ENCODE measurements at regions not wholly inside any gene's neighbourhood (a gene's known extent, or its start where the extent isn't known, plus 50 kb on each side); places are given as distances from the start of the nearest gene placed in this dataset.

DNA sequence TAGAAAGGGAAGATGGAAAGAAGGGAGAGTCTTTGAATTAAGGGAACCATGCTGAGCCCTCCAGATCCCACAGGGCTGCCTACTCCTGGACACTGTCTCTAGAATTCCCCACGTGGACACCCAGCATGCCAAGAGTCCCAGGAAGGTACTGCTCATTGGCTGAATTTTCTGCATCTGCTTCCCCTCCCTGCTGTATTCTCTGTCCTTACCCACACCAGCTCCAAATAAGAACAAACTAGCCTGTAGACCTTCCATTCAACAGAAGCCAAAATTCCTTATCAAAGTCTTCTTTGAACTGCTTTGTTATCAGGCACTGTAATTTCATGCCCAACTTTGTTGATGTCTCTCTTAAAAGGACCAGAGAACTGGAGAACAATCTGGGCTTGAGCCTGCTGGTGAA, 305.9 kb upstream of the ARGLU1 start:
- DNase-seq (ENCODE audit: low read depth), result no peak

DNA sequence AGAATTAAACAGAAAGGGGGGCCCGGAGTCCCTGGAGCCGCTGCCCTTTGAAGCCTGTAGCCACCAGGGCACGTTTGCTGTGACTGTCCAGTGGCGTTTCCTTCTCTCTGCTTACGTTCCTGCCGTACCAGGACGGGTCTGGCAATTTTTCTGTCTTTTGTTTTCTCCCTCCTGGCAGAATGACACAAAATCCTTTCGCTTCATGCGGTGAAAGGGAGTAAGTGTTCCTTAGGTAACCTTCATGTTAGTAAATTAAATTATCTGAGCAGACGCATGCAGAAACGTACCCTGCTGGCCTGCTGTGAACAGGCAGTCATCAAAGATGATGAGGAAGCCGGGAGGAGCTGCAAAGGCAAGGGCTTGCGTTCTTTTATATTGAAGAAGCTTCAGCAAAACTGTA, 299.3 kb upstream of the ARGLU1 start:
- no peak for DNase-seq (ENCODE audit: low read depth)

GRCh38 chr13:106865716-106866440, 297.9 kb upstream of the ARGLU1 start:
- DNase-seq (ENCODE audit: low read depth), result no peak

DNA sequence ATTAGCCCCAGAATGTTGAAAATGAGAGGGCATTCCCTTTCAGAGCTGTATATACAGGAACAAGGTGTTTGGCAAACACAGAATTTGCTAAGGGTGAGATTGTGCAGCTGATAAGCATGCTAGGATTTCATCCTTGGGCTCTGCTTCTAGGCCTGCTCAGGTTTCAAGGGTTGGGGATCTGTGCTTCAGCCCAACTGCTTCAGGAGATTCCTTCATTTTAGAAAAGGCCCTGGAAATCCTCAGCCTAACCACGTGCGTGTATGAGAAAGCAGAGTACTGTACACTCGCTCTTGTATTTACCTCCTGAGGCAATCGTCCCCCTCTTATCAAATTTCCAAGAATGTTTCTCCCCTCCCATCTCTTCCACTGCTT, 291.6 kb upstream of the ARGLU1 start:
- DNase-seq (ENCODE audit: low read depth), result no peak

DNA sequence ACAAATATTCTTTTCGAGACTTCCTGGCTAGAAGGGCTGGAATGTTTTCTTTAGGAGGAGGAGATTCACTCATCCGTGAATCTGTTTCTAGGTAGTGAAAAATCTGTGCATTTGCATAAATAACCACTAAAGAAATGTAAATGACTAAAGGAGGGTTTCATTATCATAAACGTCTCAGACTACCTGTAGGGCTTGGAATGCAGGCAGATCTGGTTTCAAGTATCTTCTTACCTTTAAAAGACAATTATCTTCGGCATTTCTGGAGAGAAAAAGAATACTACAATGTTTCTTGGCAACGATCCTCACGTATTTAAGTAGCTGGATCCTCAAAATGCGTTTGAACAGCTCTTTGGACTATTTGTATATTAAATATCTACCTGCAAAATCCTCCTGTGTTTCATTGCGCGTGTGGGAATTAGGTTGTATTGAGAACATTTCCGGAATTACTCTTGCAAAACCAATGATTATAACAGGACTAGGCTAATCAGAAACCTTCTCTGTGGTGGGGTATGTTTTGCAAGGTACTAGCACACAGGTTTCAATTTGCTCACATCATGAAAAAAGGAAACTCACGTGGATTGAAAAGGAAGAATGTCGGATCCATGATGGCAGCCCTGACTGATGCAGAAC, 291.1 kb upstream of the ARGLU1 start:
- no peak for DNase-seq (ENCODE audit: low read depth)

GRCh38 chr13:106852436-106852835, 284.5 kb upstream of the ARGLU1 start:
- DNase-seq (ENCODE audit: low read depth), result no peak

DNA sequence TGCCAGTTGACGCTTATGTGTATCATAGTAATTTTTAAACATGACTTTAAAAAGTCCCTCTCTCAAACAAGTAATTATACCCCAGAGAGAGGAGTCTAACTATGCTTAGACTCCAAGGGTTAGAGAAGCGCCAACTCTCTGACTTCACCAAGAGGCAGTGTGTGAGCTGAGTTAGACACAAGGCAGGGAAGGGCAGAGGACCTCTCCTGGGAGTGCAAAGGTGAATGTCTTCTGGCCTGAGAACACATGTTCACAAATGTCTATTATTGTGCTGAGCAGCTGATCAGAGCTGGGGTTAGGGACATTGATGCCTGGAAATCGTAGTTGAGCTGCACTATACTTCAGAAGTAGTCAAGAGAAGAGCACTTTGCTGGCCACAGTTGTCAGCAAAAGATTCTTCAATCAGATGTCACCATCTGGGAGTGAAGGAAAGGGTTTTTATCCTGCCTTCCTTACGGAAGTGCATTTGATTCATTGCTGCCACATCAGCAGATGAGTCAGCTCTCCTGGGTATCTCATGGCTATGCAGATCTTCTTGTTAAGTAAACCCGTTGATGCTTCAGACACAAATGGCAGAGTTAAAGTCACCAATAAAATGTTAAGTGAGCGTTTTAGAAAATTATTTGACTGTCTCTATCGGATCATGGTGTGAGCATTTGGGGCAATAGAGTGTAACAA, 283.2 kb upstream of the ARGLU1 start:
- no peak for DNase-seq (ENCODE audit: low read depth)

DNA sequence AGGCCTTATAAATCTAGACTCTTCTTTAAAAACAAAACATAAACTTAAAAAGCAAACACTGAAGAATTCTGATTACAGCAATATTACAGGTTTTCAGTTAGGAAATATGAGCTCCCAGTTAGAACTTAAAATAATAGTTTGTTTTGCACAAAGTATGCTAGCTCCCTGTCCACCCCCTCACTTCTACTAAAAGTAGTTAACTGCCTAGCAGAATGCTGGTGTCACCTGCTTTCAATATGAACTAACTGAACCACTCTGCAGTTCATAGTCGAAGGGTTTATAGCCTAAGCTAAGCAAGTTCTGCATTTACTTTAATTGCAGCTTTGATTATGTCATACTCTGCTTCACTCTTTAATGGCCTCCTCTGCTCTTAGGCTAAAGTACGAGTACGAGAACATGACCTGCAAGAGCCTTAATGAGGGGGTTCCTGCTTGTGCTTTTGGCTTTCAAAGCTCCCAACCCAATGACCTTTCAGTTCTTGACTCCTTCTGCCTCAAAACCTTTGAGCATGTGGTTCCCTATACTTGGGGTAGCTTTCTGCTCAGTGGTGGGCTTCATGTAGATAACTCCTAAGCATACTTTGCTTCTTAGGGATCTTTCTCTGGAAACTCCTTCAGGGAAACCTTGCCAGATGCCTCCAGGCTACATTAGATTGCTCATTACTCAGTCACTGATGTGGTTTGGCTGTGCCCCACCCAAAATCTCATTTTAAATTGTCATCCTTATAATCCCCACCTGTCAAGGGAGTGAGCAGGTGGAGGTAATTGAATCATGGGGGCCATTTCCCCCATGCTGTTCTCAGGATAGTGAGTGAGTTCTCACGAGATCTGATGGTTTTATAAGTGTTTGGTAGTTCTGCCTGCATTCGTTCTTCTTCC, 278.9 kb upstream of the ARGLU1 start:
- no peak for DNase-seq (ENCODE audit: low read depth)

GRCh38 chr13:106836186-106836802, 268.4 kb upstream of the ARGLU1 start:
- no peak for DNase-seq (ENCODE audit: low read depth)

DNA sequence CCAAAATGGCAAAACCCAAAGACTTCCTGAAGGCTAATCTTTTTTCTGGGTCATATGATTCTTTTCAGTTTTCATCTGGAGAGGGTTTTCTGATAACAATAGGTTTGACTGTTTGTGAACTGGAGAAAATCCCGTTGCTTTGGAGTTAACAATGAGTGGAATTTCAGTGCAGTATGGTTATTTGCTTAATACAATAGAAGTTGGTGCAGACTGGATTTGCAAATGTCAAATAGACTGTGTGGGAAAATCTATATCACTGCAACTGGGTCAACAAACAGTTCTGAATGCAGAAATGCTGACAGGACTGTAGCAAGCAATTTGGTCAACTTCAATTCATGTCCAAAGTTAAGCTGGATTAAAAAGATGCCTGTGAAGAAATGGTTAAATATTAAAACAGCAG, 267.5 kb upstream of the ARGLU1 start:
- no peak for DNase-seq (ENCODE audit: low read depth)

DNA sequence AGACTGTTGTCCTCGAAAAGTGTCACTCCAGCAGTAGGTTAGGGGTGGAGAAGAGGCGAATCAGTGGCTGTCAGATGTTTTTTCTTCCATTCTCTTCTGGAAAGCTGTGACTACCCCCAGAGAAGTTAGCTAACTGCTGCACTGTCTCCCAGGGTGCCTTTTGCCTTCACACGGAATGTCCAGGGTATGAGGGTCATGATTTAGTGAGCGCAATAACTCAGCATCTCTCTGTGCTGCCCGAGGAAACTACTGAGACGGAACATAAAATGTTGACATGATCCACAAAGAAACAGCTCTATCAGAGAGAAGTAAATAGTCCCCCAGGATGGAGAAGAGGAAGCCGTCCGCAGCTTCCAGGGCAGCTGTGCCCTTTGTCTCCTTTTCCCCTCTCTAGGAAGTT, 254.0 kb upstream of the ARGLU1 start:
- no peak for DNase-seq (ENCODE audit: low read depth)

DNA sequence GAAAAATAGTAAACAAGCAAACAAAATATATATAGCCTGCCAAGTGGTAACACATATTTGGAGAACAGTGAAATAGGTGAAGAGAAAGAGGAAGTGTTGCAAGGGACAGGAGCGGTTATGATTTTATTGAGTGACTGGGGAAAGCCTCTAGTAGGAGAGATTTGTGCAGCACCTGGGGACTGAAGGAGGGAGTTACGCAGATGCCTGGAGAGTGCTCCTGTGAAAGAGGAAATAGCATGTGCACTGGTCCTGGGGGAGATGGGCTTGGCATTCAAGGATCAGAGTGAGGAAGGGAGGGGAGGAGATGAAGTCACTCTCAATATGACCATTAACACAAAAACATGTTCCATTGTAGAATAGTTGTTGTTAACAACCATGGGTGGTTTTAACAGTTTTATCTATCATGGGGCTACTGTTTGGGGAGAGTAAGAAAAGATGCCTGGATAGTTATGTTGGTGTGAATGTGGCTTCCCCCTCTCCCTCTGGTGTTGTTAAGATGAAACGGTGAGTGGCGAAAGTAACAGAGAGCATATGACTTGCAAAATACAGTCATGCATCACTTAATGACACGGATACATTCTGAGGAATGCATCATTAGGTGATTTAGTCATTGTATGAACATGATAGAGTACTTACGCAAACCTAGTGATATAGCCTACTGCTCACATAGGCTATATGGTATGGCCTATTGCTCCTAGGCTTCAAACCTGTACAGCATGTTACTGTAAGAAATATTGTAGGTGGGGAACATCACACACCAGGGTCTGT, 251.7 kb upstream of the ARGLU1 start:
- no peak for DNase-seq (ENCODE audit: low read depth)

GRCh38 chr13:106818971-106819370, 251.0 kb upstream of the ARGLU1 start:
- no peak for DNase-seq (ENCODE audit: low read depth)

DNA sequence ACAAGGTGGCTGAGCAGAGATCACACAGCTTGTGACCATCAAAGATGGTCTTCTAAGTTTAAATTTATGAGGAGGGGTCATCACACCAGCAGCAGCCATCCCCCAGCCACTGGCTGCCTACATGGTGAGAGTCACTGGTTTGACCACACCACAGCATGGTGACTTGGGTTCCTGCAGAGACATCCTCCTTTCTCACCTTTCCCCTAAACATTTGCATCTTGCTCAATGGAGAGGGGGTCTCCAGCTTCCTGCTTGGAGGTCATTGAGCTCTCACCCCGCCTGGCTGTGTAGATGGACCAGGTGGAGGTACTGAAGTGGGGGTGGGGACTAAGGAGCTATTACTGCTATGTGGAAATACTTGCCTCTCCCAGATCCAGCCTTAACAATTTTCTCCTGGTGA, 247.6 kb upstream of the ARGLU1 start:
- no peak for DNase-seq (ENCODE audit: low read depth)

DNA sequence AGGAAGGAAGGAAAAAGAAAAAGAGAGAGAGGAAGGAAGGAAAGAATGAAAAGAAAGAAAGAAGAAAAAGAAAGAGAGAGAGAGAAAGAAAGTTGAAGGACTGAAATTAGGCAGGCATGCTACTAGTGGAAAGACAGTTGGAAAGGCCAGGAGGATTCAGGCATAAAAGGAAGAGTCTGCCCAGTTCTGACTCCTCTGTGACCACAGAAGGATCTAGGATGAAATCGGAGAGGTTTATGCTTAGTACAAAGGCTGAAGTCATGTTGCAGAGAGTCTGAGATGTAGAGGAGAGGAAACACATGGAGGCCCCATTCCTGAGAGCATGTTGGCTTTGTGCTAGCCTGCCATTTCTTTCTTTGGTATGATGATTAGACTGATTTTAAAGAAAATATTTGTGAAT, 246.5 kb upstream of the ARGLU1 start:
- DNase-seq (ENCODE audit: low read depth), result no peak

DNA sequence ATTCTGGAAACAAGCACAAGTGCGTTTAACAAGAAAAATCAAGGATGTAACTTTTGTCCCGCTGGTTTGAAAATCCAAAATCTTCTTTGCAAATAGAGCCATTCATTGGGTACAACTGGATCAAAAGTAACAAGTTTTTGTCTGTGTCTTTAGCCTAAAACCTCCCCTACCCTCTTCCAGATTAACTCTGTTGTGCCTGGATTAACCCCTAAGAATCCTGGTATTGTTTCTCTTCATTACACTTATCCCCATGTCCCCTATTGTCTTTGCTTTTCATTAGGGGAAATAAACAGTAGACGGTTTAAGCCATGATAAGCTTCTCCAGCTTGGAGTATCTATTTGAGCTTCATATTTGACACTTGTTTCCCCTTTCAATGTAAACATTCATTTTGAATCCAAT, 242.1 kb upstream of the ARGLU1 start:
- DNase-seq (ENCODE audit: low read depth), result no peak

- DNase-seq (ENCODE audit: low read depth), result no peak
These were observed 237.1 kb upstream of the ARGLU1 start for GRCh38 chr13:106804991-106805390.

- DNase-seq (ENCODE audit: low read depth), result no peak
These were observed 235.0 kb upstream of the ARGLU1 start for GRCh38 chr13:106802917-106803316.

DNA sequence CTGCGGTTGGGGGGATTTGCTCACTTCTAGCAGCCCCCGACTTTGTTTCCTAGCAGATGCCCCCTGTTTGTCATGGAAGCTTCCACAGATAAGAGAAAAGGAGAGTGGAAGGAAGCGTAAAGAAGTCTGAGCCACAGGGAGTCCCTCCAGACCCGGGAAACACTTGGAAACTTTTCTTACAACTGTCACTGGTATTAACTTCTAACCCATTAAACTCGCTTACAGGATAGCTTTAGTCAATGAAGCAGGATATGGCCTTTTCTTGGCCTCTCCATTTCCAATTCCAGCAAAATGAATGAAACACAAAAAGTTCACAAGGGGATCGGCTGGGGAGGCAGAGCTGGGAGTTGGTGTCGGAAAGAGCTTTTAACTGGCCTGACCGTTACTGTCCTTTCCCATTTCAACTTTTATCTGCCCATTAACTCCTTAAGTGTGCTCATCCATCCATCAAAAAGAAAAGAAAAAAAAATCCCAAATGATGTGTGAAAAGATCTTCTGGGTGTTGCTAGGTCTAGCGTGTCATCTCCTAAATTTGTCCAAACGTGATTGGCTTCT, 231.9 kb upstream of the ARGLU1 start:
- DNase-seq (ENCODE audit: low read depth), result no peak

GRCh38 chr13:106797081-106797640, 229.2 kb upstream of the ARGLU1 start:
- no peak for DNase-seq (ENCODE audit: low read depth)
